Activated CD8-positive, alpha-beta memory T cell treated with anti-CD3 and anti-CD28 coated beads, Interleukin-2, amount 50 U/mL, for 48 hours (primary cell): ENCODE measurements at regions not wholly inside any gene's neighbourhood (a gene's known extent, or its start where the extent isn't known, plus 50 kb on each side); places are given as distances from the start of the nearest gene placed in this dataset.
"Not testable (repeated sequence)": the region's sequence is repeated elsewhere in the genome, so short reads cannot be mapped to it uniquely, and the experiment has no call there.

Experiments used
- DNase-seq: peaks from one replicate; pipeline ENCODE4 v3.0.0-alpha.2; 2020

- no peak for DNase-seq
Measured at GRCh38 chr12:131321988-131322387, 368.3 kb downstream of the ADGRD1 start.

DNA sequence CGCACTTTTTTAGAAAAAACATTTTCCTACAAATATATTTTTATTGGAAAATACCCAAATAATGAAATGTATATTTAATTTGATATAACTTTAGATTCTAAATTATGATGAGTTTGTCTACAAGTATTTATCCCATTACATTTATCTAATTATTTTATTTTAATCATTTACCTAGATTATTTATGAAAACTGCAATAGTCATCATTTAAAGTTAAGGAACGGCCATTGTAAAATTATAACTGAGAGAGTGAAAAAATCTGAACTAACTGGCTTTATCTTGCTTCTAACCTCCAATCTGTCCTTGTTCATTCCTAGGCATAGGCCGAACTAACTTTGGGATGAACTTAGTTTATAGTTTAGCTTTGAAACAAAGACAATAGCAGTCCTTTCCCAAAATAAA is 368.8 kb downstream of the ADGRD1 start:
- not testable (repeated sequence) for DNase-seq

GRCh38 chr12:131323879-131324278 is 370.2 kb downstream of the ADGRD1 start:
- no peak for DNase-seq

- DNase-seq, result no peak
Measured at GRCh38 chr12:131327521-131328488, 374.1 kb downstream of the ADGRD1 start.

DNA sequence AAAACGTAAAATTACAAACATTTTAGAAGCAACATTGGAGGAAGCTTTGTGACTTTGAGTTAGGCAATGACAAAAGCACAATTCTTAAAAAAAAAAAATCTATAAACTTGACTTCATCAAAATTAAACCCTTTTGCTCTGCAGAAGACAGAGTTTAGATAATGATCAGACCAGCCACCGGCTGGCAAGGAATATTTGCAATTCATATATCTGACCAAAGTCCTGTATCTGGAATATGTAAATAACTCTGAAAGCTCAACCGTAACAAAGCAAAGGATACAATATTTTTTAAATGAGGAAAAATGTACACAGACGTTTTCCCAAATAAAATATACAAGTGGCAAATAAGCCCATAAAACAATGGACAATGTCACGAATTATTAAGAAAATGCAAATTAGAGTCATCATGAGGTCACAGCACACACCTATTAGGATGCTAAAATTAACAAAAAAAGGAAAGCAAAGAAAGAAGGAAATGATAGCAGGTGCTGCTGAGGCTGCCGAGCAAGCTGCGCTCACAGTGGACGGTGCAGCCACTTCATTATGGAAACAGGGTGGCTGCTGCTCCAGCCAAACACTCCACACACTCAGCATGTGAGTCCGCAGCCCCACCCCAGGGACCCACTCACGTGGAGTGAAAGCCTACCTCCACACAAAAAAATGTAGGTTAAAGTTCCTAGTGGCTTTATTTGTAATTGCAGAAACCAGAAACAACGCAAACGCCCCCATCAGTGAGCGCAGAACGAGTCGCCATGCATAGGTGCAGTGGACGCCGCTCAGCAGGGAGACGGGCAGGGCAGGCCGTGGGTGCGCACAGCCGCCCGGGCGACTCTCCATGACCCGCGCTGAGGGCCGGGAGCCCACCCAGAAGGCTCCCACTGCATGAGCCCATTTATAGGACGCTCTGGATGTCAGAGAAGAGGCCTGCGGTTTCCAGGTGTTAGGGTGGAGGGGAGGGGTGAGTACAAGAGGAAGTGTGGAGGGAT is 375.4 kb downstream of the ADGRD1 start:
- not testable (repeated sequence) for DNase-seq

- no peak for DNase-seq
Measured at GRCh38 chr12:131330106-131330815, 376.6 kb downstream of the ADGRD1 start.

- DNase-seq, result no peak
Measured at GRCh38 chr12:131331148-131331750, 377.5 kb downstream of the ADGRD1 start.

- peak; percentile 20 for DNase-seq
Measured at GRCh38 chr12:131332224-131332623, 378.5 kb downstream of the ADGRD1 start.

GRCh38 chr12:131333136-131333535 is 377.8 kb upstream of the SFSWAP start:
- peak; percentile 17 for DNase-seq

DNA sequence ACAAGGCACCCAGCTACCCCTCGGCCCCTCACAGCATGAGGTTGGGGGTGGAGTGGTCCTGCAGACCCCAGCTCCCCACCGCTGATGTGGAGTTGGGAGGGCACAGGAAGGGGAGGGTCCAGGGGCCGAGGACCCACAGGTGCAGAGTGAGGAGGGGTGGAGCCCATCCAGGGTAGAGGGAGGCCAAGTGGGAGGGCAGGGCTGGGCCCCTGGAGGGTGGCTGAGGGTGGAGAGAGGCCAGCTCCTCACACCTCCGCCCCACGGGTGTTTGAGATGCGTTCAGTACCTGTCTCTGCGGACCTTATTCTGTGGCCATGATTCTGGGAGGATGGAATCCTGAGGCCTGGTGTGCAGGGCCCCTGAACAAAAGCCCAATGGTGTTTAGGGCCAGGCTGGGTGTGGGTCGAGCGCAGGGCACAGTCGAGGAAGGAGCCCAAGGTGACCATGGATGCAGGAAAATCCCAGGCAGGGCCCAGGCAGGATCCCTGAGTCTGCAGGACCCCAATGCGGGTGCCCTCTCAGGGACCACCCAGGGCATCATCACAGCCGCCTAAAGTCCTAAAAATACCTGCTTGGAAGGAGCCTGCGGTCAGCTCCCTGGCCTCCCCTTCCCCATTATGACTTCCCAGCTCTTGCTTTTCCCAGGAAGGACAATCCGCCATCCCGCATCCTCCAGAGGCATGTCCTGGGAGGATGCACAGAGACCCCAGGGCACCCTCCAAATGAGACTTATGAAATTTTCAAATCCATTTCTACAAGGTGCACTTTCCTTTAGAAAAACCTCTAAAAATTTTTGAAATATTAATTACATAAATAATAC is 377.1 kb upstream of the SFSWAP start:
- peak; percentile 7 for DNase-seq

DNA sequence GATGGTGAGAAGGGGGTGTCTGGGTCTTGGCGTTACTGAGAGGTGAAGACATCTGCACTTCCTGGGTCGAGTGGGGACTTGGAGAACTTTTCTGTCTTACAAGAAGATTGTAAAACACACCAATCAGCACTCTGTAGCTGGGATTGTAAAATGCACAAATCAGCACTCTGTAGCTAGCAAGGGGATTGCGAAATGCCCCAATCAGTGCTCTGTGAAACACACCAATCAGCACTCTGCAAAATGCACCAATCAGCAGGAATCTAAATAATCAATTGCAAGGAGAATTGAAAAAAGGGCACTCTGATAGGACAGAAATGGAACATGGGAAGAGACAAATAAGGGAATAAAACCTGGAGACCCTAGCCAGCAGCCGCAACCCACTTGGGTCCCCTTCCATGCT is 376.1 kb upstream of the SFSWAP start:
- DNase-seq, result peak; percentile 8

DNA sequence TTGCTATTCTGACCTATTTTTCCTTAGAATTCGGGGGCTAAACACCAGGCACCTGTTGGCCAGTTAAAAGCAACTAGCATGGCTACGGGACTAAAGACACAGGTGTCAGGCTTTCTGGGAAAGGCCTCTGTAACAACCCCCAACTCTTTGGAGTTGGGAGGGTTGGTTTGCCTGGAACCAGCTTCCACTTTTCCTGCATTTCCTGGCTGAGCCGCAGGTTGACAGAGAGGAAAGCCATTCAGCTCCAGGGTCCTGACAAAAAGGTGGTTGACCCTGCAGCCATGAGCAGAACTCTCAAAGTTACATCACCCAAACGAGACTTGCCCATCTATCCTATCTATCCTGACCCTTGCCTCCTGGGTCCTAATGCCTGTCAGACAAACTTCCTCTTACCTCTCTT is 375.4 kb upstream of the SFSWAP start:
- DNase-seq, result peak; percentile 20

DNA sequence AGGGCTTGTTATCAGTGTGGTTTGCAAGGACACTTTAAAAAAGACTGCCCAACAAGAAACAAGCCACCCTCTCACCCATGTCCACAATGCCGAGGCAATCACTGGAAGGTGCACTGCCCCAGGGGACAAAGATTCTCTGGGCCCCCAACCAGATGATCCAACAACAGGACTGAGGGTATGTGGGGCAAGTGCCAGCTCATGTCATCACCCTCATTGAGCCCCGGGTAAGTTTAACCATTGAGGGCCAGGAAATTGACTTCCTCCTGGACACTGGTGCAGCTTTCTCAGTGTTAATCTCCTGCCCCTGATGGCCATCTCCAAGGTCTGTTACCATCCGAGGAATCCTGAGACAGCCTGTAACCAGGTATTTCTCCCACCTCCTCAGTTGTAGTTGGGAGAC is 373.0 kb upstream of the SFSWAP start:
- not testable (repeated sequence) for DNase-seq

DNA sequence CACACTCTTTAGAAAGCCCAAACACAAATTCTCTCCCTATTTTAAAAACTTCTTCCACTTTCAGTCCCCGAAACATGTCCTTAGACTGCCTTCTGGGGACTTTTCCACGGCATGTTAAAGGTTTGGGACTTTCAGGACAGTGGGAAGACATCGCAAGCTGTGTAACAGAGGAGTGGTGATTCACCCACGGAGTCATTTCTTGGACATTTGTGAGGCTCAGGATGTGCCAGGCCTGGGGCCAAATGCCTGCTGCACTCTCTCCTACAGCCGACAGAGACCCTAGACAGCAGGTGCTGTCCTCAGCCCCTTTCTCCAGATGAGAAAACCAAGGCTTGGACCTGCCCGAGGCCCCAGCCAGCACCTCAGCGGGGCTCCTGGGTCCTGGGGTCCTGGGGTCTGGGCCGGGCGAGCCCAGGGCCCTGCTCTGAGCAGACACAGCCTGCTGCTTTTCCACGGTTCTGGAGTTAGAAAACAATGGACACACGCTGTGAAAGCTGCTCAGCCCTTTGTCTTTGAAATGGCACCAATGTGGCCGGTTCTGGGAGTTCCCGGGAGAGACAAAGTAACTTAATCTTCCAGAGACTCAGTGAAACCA is 370.2 kb upstream of the SFSWAP start:
- DNase-seq, result peak; percentile 18

GRCh38 chr12:131341608-131342007 is 369.3 kb upstream of the SFSWAP start:
- DNase-seq, result peak; percentile 15

DNA sequence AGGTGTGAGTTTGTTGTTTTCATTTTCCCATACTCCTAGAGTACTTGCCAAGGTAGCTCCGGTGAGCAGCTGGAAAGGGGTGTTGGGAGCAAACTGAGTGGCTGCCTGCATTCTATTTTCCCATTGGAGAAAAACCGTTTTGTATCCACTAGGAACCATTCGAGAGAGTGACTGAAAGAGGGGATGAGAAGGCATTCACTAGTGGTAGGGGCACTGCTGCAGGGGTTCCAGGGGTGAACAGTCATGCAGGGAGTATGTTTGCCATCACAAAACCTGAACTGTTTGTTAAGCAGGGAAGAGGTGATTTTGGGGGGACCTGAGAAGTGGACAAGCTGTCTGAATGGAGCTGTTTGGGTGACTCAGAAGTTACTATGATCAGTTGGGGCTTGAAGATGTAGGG is 367.5 kb upstream of the SFSWAP start:
- DNase-seq, result peak; percentile 13

- peak; percentile 15 for DNase-seq
Measured at GRCh38 chr12:131344715-131345520, 366.0 kb upstream of the SFSWAP start.

DNA sequence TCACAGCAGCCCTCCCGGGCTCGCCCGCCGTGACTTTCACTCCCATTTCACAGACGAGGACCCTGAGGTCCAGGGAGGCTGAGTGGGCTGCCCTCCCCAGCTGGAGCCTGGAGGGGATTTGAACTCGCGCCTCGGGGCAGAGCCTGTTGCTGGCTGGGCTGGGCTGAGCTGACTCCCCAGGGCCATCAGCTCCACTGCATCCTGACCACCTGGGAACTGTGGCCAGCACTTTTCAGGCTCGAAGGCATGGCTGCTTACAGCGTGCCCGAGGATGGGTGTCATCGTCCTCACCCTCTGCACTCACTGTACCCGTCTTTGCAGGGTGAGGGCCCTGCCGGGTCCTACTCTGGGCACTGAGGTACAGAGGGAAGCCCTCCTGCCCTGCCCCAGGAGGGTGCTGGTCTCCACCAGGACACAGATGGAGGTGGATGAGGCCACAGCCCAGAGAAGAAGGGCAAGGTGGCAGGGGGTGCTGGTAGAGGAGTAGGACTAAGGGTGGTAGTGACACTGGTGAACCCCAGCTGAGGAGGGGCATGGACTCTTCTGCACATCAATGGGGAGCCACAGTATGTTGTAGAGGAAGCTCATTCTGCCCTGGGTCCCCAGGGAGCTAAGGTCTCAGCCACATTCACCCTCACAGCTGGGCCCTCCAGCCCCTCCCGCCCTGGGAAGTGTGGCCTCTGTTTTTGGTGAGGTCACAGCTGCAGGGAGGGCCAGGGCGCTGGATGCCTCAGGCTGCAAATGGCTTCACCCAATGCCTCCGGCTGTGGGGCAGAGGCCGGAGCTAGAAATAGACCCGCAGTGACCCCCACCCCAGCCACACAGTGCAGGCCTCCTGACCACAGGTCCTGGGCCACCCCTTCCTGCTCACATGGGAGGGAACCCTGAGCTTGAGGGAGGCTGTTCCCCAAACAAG is 365.1 kb upstream of the SFSWAP start:
- DNase-seq, result peak; percentile 18
